Fibroblast of villous mesenchyme (primary cell): ENCODE measurements at regions not wholly inside any gene's neighbourhood (a gene's known extent, or its start where the extent isn't known, plus 50 kb on each side); places are given as distances from the start of the nearest gene placed in this dataset.

Experiments
- DNase-seq: peaks from one replicate; pipeline ENCODE4 v3.0.0-alpha.2; 2010; ENCODE audit warnings: low read depth
- H3K4me3 ChIP-seq: 2 replicates; pipeline ENCODE4 v1.5.1; 2011; ENCODE audit warnings: low read depth, mild to moderate bottlenecking, low read length
- CTCF ChIP-seq: IDR thresholded peaks from 2 replicates; pipeline ENCODE4 v1.5.1; 2012; ENCODE audit warnings: low read depth, mild to moderate bottlenecking, low read length; ENCODE audit not compliant: insufficient read depth

GRCh38 chr2:183426825-183427224 lies 302.6 kb downstream of the NUP35 start:
- H3K4me3 ChIP-seq = no peak overlapping the region
- TF ChIP-seq CTCF = no peak
- DNase-seq = no peak

- TF ChIP-seq CTCF = no peak
- H3K4me3 ChIP-seq = no peak overlapping the region
- DNase-seq = no peak
Measured at GRCh38 chr2:183427558-183427957, 303.3 kb downstream of the NUP35 start.

GRCh38 chr2:183428881-183429280 lies 304.6 kb downstream of the NUP35 start:
- TF ChIP-seq CTCF = no peak
- DNase-seq = no peak
- H3K4me3 ChIP-seq = no peak overlapping the region

GRCh38 chr2:183438541-183438940 lies 314.3 kb downstream of the NUP35 start:
- no peak for TF ChIP-seq CTCF
- no peak overlapping the region for H3K4me3 ChIP-seq
- DNase-seq = no peak

GRCh38 chr2:183455056-183455455 lies 330.8 kb downstream of the NUP35 start:
- DNase-seq = no peak
- H3K4me3 ChIP-seq = no peak overlapping the region
- no peak for TF ChIP-seq CTCF

- H3K4me3 ChIP-seq = no peak overlapping the region
- TF ChIP-seq CTCF = no peak
- no peak for DNase-seq
Measured at GRCh38 chr2:183456177-183456576, 331.9 kb downstream of the NUP35 start.

GRCh38 chr2:183458460-183458859 lies 334.2 kb downstream of the NUP35 start:
- DNase-seq = no peak
- H3K4me3 ChIP-seq = no peak overlapping the region
- no peak for TF ChIP-seq CTCF
